ENCODE measurements at regions not wholly inside any gene's neighbourhood (a gene's known extent, or its start where the extent isn't known, plus 50 kb on each side); places are given as distances from the start of the nearest gene placed in this dataset.

DNA sequence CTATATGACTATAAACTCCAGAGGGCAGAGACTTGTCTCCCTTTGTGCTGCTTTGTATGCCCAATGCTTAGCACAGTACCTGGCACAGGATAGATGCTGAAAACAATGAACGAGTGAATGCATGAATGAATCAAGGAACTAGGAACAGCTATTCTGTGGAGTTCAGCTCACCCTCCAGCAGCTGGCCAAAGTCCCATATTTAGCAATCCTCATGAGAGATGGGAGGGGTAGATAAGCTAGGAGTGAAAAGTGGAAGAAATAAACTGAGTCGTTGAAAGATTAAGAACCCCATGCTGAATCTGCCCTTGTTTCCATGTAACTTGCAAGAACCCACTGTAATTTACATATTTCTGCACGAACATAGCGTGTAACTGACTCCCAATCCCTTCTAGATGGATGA, 106.5 kb downstream of the MAFB start:
- TF ChIP-seq, protein P1, sequence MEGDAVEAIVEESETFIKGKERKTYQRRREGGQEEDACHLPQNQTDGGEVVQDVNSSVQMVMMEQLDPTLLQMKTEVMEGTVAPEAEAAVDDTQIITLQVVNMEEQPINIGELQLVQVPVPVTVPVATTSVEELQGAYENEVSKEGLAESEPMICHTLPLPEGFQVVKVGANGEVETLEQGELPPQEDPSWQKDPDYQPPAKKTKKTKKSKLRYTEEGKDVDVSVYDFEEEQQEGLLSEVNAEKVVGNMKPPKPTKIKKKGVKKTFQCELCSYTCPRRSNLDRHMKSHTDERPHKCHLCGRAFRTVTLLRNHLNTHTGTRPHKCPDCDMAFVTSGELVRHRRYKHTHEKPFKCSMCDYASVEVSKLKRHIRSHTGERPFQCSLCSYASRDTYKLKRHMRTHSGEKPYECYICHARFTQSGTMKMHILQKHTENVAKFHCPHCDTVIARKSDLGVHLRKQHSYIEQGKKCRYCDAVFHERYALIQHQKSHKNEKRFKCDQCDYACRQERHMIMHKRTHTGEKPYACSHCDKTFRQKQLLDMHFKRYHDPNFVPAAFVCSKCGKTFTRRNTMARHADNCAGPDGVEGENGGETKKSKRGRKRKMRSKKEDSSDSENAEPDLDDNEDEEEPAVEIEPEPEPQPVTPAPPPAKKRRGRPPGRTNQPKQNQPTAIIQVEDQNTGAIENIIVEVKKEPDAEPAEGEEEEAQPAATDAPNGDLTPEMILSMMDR (IDR thresholded peaks at IDR 0.05), result no peak
- no peak for TF ChIP-seq EP300 (IDR thresholded peaks at IDR 0.05)

Data from stomach (tissue), 4 donors.